Dermis blood vessel endothelial cell (primary cell): ENCODE measurements at regions not wholly inside any gene's neighbourhood (a gene's known extent, or its start where the extent isn't known, plus 50 kb on each side); places are given as distances from the start of the nearest gene placed in this dataset.
"Not testable (repeated sequence)": the region's sequence is repeated elsewhere in the genome, so short reads cannot be mapped to it uniquely, and the experiment has no call there.

Experiments
- DNase-seq: peaks from one replicate; pipeline ENCODE4 v3.0.0; 2010

DNA sequence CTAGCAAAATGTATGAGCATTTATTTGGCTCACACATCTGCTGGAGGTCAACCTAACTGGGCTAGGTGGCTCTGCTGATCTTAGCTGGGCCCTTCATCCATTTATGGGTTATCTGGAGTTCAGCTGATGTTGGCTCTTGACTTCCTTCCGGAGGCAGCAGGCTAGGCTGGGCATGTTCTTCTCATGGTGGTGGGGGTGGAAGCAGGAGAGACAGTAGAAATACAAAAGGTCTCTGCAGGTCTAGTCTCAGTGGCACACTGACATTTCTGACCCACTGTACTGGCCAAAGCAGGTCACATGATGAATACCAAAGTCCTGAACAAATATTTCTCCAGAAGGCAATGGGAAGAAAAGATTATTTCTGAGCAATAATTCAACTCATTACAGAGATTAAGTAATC lies 334.6 kb downstream of the CRPPA start:
- DNase-seq, result no peak

DNA sequence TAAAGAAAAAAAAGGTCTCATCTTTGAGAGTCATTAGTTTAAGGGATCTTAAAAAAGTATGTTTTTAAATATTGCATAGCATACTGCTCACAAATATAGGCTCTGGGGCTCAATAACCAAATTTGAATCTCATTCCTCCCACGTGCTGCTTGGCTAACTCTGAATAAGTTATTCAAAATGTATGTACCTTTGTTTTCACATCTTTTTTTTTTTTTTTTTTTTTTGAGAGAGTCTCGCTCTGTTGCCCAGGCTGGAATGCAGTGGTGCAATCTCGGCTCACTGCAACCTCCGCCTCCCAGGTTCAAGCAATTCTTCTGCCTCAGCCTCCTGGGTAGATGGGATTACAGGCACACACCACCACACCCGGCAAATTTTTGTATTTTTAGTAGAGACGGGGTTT lies 335.6 kb downstream of the CRPPA start:
- not testable (repeated sequence) for DNase-seq

DNA sequence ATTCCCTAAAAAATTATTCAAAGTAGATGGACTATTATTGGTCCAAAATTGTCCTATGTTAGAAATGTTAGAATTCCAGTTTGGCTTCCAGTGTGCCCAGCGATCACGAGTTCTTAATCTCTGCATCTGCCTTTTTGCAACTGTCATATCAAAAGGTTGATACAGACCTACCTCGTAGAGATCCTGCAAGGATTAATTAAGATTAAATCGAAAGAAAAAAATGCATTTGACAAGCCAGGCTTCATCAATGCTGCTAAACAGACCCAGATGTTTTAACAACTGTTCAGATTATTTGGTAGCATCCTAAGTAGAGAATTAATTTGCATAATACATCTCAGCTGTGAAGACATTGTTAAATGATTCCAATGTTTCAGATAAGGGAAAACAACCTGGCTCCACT lies 336.5 kb downstream of the CRPPA start:
- no peak for DNase-seq

DNA sequence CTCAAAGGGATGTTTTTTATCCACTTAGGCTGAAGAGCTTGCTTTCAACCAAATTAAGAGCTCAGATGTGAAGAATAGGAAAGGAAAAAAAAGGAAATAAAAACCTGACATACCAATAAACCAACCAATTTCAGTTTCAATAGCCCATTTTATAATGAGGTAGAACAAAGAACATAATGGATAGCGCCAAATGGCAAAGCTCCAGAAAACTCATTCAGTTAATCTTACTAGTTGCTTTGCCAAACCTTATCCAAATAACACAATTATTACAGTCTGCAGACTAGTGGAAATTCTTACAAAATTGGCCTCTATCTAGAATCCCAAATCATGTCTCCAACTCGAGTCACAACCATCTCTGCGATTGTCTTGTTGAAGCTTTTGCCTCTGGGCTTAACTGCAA lies 337.0 kb downstream of the CRPPA start:
- peak; percentile 76 for DNase-seq

- peak; percentile 88 for DNase-seq
Observed at GRCh38 chr7:16083931-16084330, 337.4 kb downstream of the CRPPA start.

DNA sequence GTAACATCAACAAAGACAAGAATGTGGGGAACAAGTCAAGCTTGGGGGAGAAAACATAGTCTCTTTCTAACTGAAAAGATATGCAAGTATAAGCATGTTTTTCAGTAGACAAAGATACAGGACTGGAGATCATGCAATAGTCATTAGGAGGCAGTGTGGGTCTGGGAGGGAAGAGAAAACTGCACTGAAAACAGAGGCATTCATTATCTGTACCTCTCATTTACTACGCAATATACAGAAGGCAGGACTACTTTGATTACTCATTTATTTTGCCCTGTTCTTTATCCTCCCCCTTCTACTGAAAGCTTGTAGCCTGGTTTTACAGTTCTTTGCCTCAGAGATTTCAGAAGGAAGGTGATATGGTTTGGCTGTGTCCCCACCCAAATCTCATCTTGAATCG lies 341.2 kb downstream of the CRPPA start:
- no peak for DNase-seq

DNA sequence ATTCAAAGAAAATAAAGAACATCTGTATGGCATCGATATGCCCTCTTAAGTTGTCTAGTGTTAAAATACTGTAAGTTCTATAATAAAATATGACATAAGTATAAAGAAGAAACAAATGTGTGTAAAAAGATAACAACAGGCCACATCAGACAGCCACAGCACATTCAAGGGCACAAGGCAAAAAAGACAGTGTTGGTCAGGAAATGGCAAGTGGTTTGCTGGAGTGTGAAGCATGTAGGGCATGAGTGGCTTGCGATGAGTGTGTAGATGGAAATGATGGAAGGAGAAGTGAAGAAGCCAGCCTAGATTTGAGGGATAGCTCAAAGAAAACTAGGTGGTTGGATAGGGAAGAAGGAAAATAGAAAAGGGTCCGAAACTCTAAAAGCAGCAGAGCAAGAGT lies 341.6 kb downstream of the CRPPA start:
- no peak for DNase-seq

DNA sequence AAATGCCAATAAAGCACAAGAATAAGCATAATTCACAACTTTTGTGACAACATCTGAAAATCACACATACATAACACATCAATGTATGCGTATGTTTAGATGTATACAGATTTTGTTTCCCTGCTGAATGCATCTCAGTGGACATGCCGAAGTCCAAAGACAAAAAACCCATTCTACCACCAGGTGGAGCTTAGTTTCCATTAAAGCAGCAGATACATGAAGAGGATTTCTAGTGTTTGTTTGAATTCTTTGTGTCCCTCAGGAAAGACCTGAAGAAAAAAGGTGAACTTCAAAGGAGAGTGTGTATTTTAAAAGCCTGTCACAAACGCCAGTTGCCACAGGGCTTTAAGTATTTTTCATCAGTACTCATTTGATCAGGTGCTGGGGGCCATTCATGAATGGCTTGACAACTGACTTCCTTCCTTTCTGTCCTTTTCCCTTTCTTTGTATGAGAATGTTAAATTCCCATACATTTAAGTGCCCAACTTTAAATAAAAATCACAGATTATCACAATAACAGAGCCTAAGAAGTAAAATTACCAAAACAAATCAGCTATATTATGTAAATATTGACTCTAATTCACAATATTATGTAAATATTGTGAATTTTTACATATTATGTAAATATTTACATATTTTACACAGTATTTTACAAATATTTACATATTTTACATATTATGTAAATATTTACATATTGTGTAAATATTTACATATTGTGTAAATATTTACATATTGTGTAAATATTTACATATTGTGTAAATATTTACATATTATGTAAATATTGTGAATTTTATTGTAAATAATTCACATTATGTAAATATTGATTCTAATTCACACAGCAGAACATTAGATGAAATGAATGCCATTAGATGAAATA lies 343.0 kb downstream of the CRPPA start:
- DNase-seq, result peak; percentile 90

DNA sequence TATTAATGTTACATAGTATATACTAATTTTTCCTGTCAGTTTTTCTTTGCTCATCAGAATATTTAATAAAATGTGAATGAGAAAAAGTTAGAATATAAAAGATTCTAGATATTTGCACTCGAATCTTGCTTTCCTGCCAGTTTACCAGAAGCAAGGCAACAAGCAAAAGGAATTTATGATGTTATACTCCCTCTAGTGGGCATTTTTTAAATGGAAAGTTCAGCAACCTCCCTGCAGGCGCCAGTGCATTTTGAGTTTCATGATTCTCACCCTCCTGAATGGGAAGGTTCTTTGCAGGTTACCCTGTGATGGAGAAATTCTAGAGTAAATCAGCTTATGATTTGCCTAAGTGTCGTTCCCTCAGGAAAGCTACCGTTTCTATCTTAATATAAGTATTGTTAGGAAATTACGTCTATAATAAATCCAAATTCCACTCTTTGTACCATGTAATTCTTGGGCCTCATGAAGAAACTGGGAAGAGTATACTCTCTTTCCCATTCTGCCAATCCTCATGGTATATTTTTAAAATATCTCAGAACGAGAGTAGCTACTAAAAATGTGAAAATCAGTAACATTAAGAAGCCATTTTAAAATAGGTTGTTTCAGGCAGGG lies 350.0 kb downstream of the CRPPA start:
- DNase-seq, result peak; percentile 88

GRCh38 chr7:16070806-16071205 lies 350.5 kb downstream of the CRPPA start:
- DNase-seq, result no peak

- peak; percentile 52 for DNase-seq
Observed at GRCh38 chr7:16069998-16070397, 351.3 kb downstream of the CRPPA start.

- DNase-seq, result peak; percentile 53
Observed at GRCh38 chr7:16068183-16068582, 353.2 kb downstream of the CRPPA start.

DNA sequence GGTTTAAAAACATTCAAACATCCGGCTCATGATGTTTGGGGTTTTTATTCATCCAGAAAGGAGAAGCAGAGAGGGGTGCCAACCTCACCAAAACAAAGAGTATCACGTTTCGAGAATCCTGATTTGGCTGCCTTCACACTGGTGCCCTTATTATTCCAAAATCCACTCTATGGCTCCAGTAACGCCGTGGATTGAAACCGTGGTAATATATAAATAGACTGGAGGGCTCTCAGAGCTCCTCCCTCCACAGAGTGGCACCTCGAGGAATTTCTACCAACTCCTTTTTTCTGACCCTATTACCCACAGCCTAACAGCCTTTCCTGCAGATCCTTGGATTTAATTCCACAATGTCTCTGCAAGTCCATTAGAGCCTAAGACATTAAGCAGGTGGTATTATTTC lies 353.6 kb downstream of the CRPPA start:
- DNase-seq, result peak; percentile 49

DNA sequence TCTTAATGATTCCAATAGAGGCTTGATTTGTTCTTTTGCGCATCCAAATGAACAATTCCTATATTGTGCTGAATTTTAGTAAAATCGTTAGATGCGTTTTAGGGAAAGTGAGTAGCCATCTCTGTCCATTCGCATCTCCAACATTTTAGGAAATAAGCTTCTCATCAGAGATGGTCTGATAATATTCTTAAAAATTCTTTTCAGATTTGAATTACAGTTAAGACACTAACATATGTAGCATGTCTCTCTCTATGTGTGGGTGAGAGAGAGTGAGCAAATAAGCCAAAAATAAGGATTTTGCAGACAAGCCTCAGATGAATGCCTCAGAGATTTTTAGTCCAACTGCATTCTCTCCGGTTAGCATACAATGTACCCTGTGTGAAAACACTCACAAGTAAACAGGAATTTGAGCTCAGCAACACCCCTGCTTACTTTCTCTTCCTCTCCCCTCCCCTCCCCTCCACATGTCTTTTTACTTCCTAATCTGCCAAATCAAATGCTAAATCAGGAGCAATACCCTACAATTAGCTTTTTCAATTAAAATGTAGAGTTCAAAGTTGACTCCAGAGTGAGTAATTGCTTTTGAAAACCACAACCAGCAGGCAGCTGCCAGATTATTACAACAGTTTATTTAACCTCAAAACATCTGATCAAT lies 354.4 kb downstream of the CRPPA start:
- peak; percentile 54 for DNase-seq

DNA sequence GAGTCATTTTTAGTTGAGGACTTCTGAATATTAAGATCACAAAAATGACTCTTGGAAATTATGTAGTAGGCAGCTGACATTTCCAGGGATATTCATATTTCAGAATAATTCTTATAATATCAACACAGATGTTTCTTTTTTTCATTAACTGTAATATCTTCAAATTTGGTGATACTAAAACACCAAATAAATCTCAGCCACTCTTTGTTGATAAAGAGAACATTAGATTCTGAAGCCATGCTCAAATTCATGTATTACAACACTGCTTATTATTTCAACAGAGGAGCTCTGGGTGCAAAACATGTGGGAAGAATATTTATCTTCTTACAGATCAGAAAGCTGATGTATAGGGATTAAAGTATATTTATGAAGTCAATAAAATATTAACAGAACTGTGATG lies 355.4 kb downstream of the CRPPA start:
- no peak for DNase-seq

- DNase-seq, result peak; percentile 76
Observed at GRCh38 chr7:16063716-16064675, 357.3 kb downstream of the CRPPA start.

DNA sequence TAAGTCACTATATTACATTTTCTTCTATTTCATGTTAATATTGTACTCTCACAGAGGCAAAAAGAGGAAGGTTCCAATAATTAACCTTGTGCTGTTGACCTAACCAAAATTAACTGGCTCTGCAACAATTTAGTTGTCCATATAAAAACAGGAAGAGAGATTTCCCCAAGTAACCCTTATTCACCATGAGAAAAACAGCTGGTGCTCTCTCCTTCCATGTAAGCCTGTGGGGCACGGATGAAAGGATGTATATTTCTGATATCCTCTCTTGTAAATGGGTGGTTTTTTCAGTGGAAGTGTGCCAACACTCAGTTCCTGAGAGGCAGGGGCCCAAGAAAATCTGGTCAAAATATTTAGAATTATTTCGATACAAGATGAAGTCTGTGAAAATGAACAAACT lies 358.1 kb downstream of the CRPPA start:
- peak; percentile 79 for DNase-seq

GRCh38 chr7:16062269-16062668 lies 359.1 kb downstream of the CRPPA start:
- peak; percentile 93 for DNase-seq

- no peak for DNase-seq
Observed at GRCh38 chr7:16061630-16062029, 359.7 kb downstream of the CRPPA start.

DNA sequence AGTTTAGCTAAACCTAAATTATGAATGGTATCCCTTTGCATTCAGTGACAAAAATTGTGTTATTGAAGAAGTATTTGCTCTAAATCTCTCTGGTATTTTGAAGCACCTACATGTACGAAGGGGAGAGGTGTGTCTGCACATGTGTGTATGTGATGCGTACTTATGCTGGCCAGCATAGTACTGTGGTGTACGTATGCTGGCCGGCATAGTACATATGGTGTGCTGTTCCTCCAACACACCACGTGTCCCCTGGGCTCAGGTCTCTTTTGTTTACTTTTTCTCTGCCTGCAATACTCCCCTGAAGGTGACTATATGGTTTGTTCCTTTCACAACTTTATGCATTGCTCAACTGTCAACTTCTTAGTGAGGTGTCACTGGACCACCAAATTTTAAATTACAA lies 360.3 kb downstream of the CRPPA start:
- no peak for DNase-seq

DNA sequence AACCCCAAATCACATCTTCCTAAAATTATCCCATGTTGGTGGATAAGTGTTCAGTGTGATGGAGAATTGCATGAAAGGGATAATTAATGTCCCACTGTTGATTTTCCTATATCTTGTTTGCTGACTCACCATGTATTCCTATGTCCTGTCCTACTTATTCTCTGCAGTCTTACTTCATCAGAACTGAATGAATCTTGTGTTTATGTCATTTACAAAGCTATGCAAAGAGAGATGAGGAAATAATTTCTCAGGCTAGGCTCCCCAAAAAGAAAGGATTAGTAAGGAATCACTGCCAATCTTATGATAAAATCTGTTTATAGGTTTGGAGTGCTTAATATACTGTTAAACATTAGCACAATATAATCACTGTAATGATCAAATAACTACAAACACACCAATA lies 360.8 kb downstream of the CRPPA start:
- DNase-seq, result no peak

GRCh38 chr7:16055263-16055976 lies 365.9 kb downstream of the CRPPA start:
- no peak for DNase-seq
